ENCODE measurements at regions not wholly inside any gene's neighbourhood (a gene's known extent, or its start where the extent isn't known, plus 50 kb on each side); places are given as distances from the start of the nearest gene placed in this dataset.

- TF ChIP-seq CTCF (IDR thresholded peaks at IDR 0.05; ENCODE audit: low read depth, low read length, poor library complexity, severe bottlenecking) = no peak
- TF ChIP-seq EZH2phosphoT487 (IDR thresholded peaks at IDR 0.05; ENCODE audit: borderline replicate concordance, low read length) = no peak
Measured at GRCh38 chr12:124371970-124372555, 77.2 kb downstream of the RFLNA start.
